Upper lobe of left lung (tissue), 4 donors: ENCODE measurements at regions not wholly inside any gene's neighbourhood (a gene's known extent, or its start where the extent isn't known, plus 50 kb on each side); places are given as distances from the start of the nearest gene placed in this dataset.

ENCODE experiments used
- POLR2A ChIP-seq, 4 donors: fragments of 450-650 bp; IDR thresholded peaks; one replicate each; pipeline ENCODE4 v1.5.1; 2016 to 2017; ENCODE audit warnings: antibody characterized with exemption in 4 of 4, mild to moderate bottlenecking in 2 of 4
- POLR2AphosphoS5 ChIP-seq, 2 donors: sonication (generic); formaldehyde crosslinking; IDR thresholded peaks; one replicate each; pipeline ENCODE4 v1.5.1; 2017; ENCODE audit warnings: antibody characterized with exemption in 2 of 2
- TF ChIP-seq, protein P1 (sequence below), 6 experiments: fragments of 450-650 bp in 4 of 6; fragments of 200-600 bp in 2 of 6; sonication (generic) in 2 of 6; IDR thresholded peaks; one replicate each; pipeline ENCODE4 v1.5.1; 2016 to 2019; ENCODE audit warnings: antibody characterized with exemption in 6 of 6

DNA sequence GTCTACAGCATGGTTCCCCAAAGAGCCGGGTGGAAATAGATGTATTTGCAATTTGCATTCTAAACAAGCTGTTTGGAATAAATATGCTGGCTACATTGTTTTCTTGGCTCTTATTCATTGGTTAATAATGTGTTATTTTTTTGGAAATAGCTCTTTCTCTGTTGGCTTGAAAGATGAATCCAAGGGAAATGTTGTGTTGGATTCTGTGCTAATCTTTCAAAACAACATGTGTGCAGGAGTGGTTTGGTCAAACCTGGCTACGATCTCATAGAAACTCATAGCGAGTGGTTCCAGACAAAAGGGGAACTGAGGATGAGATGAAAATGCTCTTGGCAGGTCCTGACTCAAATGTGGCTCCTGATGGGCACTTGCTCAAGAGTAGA, 63.7 kb upstream of the CXCL14 start:
- TF ChIP-seq, protein P1, sequence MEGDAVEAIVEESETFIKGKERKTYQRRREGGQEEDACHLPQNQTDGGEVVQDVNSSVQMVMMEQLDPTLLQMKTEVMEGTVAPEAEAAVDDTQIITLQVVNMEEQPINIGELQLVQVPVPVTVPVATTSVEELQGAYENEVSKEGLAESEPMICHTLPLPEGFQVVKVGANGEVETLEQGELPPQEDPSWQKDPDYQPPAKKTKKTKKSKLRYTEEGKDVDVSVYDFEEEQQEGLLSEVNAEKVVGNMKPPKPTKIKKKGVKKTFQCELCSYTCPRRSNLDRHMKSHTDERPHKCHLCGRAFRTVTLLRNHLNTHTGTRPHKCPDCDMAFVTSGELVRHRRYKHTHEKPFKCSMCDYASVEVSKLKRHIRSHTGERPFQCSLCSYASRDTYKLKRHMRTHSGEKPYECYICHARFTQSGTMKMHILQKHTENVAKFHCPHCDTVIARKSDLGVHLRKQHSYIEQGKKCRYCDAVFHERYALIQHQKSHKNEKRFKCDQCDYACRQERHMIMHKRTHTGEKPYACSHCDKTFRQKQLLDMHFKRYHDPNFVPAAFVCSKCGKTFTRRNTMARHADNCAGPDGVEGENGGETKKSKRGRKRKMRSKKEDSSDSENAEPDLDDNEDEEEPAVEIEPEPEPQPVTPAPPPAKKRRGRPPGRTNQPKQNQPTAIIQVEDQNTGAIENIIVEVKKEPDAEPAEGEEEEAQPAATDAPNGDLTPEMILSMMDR (IDR thresholded peaks at IDR 0.05), result no peak
- TF ChIP-seq POLR2AphosphoS5 (IDR thresholded peaks at IDR 0.05), result no peak
- no peak for TF ChIP-seq POLR2A (IDR thresholded peaks at IDR 0.05)
